ENCODE measurements at regions not wholly inside any gene's neighbourhood (a gene's known extent, or its start where the extent isn't known, plus 50 kb on each side); places are given as distances from the start of the nearest gene placed in this dataset.

GRCh38 chr3:137172728-137173127 lies 214.9 kb downstream of the IL20RB start:
- no peak for TF ChIP-seq POLR2AphosphoS5 (IDR thresholded peaks at IDR 0.05)
- TF ChIP-seq POLR2A (IDR thresholded peaks at IDR 0.05): no peak
